ENCODE measurements at regions not wholly inside any gene's neighbourhood (a gene's known extent, or its start where the extent isn't known, plus 50 kb on each side); places are given as distances from the start of the nearest gene placed in this dataset.
"Not testable (repeated sequence)": the region's sequence is repeated elsewhere in the genome, so short reads cannot be mapped to it uniquely, and the experiment has no call there.

- no peaks in the 10 kb centered on the region for H3K9me3 Mint-ChIP-seq
- DNase-seq (ENCODE audit: low spot score), result no peak
- intact Hi-C loops (cut with micrococcal nuclease), result loop anchor here (5.0 kb wide), 1 partner anchor 340 kb away; no protein-coding TSS in a partner anchor
Measured at GRCh38 chr3:71927505-71928066, 142.6 kb upstream of the PROK2 start.

GRCh38 chr3:71926616-71927015 lies 141.7 kb upstream of the PROK2 start:
- peaks cover 12% of the 10 kb centered on the region for H3K4me1 Mint-ChIP-seq (ENCODE audit: low read depth)
- H3K36me3 Mint-ChIP-seq (ENCODE audit: low read depth), result no peaks in the 10 kb centered on the region
- H3K4me3 Mint-ChIP-seq, result no peak overlapping the region
- intact Hi-C loops (cut with micrococcal nuclease), result loop anchor here (1.0 to 5.0 kb wide), 2 partner anchors 341 to 896 kb away; no protein-coding TSS in a partner anchor
- H3K27ac Mint-ChIP-seq, result no peak overlapping the region
- H3K27me3 Mint-ChIP-seq (ENCODE audit: insufficient read depth), result no peaks in the 10 kb centered on the region
- no peak for DNase-seq (ENCODE audit: low spot score)
- no peaks in the 10 kb centered on the region for H3K9me3 Mint-ChIP-seq

More at GRCh38 chr3:71927505-71928066, 142.6 kb upstream of the PROK2 start:
- Mint-ChIP-seq H3K36me3 (ENCODE audit: low read depth) (no peaks in the 10 kb centered on the region), H3K4me3 (no peak overlapping the region), H3K27ac (no peak overlapping the region), H3K27me3 (ENCODE audit: insufficient read depth) (no peaks in the 10 kb centered on the region), H3K4me1 (ENCODE audit: low read depth) (peaks cover 12% of the 10 kb centered on the region)

GRCh38 chr3:71926262-71926600 lies 141.3 kb upstream of the PROK2 start:
- no peak for DNase-seq (ENCODE audit: low spot score)
- Mint-ChIP-seq H3K27me3 (ENCODE audit: insufficient read depth) (no peaks in the 10 kb centered on the region), H3K9me3 (no peaks in the 10 kb centered on the region), H3K36me3 (ENCODE audit: low read depth) (no peaks in the 10 kb centered on the region), H3K4me3 (no peak overlapping the region), H3K27ac (no peak overlapping the region), H3K4me1 (ENCODE audit: low read depth) (peaks cover 12% of the 10 kb centered on the region)
- intact Hi-C loops (cut with micrococcal nuclease), result loop anchor here (1.0 to 5.0 kb wide), 2 partner anchors 341 to 896 kb away; no protein-coding TSS in a partner anchor

- intact Hi-C loops (cut with micrococcal nuclease), result loop anchor here (1.0 to 5.0 kb wide), 2 partner anchors 342 to 897 kb away; no protein-coding TSS in a partner anchor
Measured at GRCh38 chr3:71925511-71926261, 140.7 kb upstream of the PROK2 start.

GRCh38 chr3:71924721-71925120 lies 139.8 kb upstream of the PROK2 start:
- Mint-ChIP-seq H3K27me3 (ENCODE audit: insufficient read depth) (peaks cover 2% of the 10 kb centered on the region), H3K27ac (no peak overlapping the region), H3K36me3 (ENCODE audit: low read depth) (no peaks in the 10 kb centered on the region), H3K4me1 (ENCODE audit: low read depth) (peaks cover 7% of the 10 kb centered on the region), H3K4me3 (no peak overlapping the region), H3K9me3 (no peaks in the 10 kb centered on the region)
- intact Hi-C loops (cut with micrococcal nuclease), result loop anchor here (5.0 kb wide), 1 partner anchor 343 kb away; no protein-coding TSS in a partner anchor
- no peak for DNase-seq (ENCODE audit: low spot score)

More at GRCh38 chr3:71925511-71926261, 140.7 kb upstream of the PROK2 start:
- H3K27ac Mint-ChIP-seq; DNase-seq (ENCODE audit: low spot score); H3K9me3 Mint-ChIP-seq; H3K4me3 Mint-ChIP-seq; H3K36me3 Mint-ChIP-seq (ENCODE audit: low read depth); H3K27me3 Mint-ChIP-seq (ENCODE audit: insufficient read depth): not testable (repeated sequence)
- H3K4me1 Mint-ChIP-seq (ENCODE audit: low read depth), result peaks cover 12% of the 10 kb centered on the region

GRCh38 chr3:71921036-71921435 lies 136.1 kb upstream of the PROK2 start:
- intact Hi-C loops (cut with micrococcal nuclease), result no loop called here
- H3K27ac Mint-ChIP-seq, result no peak overlapping the region
- H3K9me3 Mint-ChIP-seq, result no peaks in the 10 kb centered on the region
- no peak for DNase-seq (ENCODE audit: low spot score)
- no peak overlapping the region for H3K4me3 Mint-ChIP-seq
- H3K27me3 Mint-ChIP-seq (ENCODE audit: insufficient read depth), result peaks cover 2% of the 10 kb centered on the region
- H3K4me1 Mint-ChIP-seq (ENCODE audit: low read depth), result peaks cover 2% of the 10 kb centered on the region
- H3K36me3 Mint-ChIP-seq (ENCODE audit: low read depth), result no peaks in the 10 kb centered on the region

- Mint-ChIP-seq H3K36me3 (ENCODE audit: low read depth) (no peaks in the 10 kb centered on the region), H3K27ac (no peak overlapping the region)
Measured at GRCh38 chr3:71919572-71919971, 134.6 kb upstream of the PROK2 start.

GRCh38 chr3:71917545-71917944 lies 132.6 kb upstream of the PROK2 start:
- intact Hi-C loops (cut with micrococcal nuclease), result no loop called here
- Mint-ChIP-seq H3K4me1 (ENCODE audit: low read depth) (no peaks in the 10 kb centered on the region), H3K9me3 (no peaks in the 10 kb centered on the region), H3K4me3 (no peak overlapping the region), H3K27me3 (ENCODE audit: insufficient read depth) (peaks cover 2% of the 10 kb centered on the region), H3K27ac (no peak overlapping the region), H3K36me3 (ENCODE audit: low read depth) (no peaks in the 10 kb centered on the region)
- no peak for DNase-seq (ENCODE audit: low spot score)

More at GRCh38 chr3:71919572-71919971, 134.6 kb upstream of the PROK2 start:
- Mint-ChIP-seq H3K4me1 (ENCODE audit: low read depth) (no peaks in the 10 kb centered on the region), H3K27me3 (ENCODE audit: insufficient read depth) (peaks cover 2% of the 10 kb centered on the region), H3K4me3 (no peak overlapping the region), H3K9me3 (no peaks in the 10 kb centered on the region)
- intact Hi-C loops (cut with micrococcal nuclease), result no loop called here
- no peak for DNase-seq (ENCODE audit: low spot score)

- Mint-ChIP-seq H3K27me3 (ENCODE audit: insufficient read depth) (peaks cover 2% of the 10 kb centered on the region), H3K36me3 (ENCODE audit: low read depth) (no peaks in the 10 kb centered on the region), H3K9me3 (no peaks in the 10 kb centered on the region), H3K4me3 (no peak overlapping the region), H3K27ac (no peak overlapping the region), H3K4me1 (ENCODE audit: low read depth) (no peaks in the 10 kb centered on the region)
- intact Hi-C loops (cut with micrococcal nuclease), result no loop called here
- no peak for DNase-seq (ENCODE audit: low spot score)
Measured at GRCh38 chr3:71916747-71917369, 131.9 kb upstream of the PROK2 start.

GRCh38 chr3:71912839-71913495 lies 128.0 kb upstream of the PROK2 start:
- DNase-seq (ENCODE audit: low spot score), result no peak
- no peak overlapping the region for H3K27ac Mint-ChIP-seq
- peaks cover 13% of the 10 kb centered on the region for H3K27me3 Mint-ChIP-seq (ENCODE audit: insufficient read depth)
- intact Hi-C loops (cut with micrococcal nuclease), result no loop called here
- H3K36me3 Mint-ChIP-seq (ENCODE audit: low read depth), result no peaks in the 10 kb centered on the region
- H3K4me3 Mint-ChIP-seq, result no peak overlapping the region
- no peaks in the 10 kb centered on the region for H3K9me3 Mint-ChIP-seq
- no peaks in the 10 kb centered on the region for H3K4me1 Mint-ChIP-seq (ENCODE audit: low read depth)

- Mint-ChIP-seq H3K36me3 (ENCODE audit: low read depth) (no peaks in the 10 kb centered on the region), H3K4me3 (no peak overlapping the region), H3K27me3 (ENCODE audit: insufficient read depth) (peaks cover 13% of the 10 kb centered on the region), H3K27ac (no peak overlapping the region), H3K9me3 (no peaks in the 10 kb centered on the region), H3K4me1 (ENCODE audit: low read depth) (peaks cover 9% of the 10 kb centered on the region)
- intact Hi-C loops (cut with micrococcal nuclease), result no loop called here
- no peak for DNase-seq (ENCODE audit: low spot score)
Measured at GRCh38 chr3:71910108-71910507, 125.2 kb upstream of the PROK2 start.

GRCh38 chr3:71907996-71908395 lies 123.0 kb upstream of the PROK2 start:
- Mint-ChIP-seq H3K27me3 (ENCODE audit: insufficient read depth) (peaks cover 13% of the 10 kb centered on the region), H3K4me1 (ENCODE audit: low read depth) (peaks cover 9% of the 10 kb centered on the region), H3K9me3 (no peaks in the 10 kb centered on the region), H3K27ac (no peak overlapping the region), H3K36me3 (ENCODE audit: low read depth) (no peaks in the 10 kb centered on the region), H3K4me3 (no peak overlapping the region)
- DNase-seq (ENCODE audit: low spot score), result no peak
- intact Hi-C loops (cut with micrococcal nuclease), result no loop called here

- DNase-seq (ENCODE audit: low spot score), result no peak
- Mint-ChIP-seq H3K4me3 (no peak overlapping the region), H3K36me3 (ENCODE audit: low read depth) (no peaks in the 10 kb centered on the region), H3K4me1 (ENCODE audit: low read depth) (peaks cover 9% of the 10 kb centered on the region), H3K9me3 (no peaks in the 10 kb centered on the region), H3K27me3 (ENCODE audit: insufficient read depth) (peaks cover 13% of the 10 kb centered on the region), H3K27ac (no peak overlapping the region)
- intact Hi-C loops (cut with micrococcal nuclease), result no loop called here
Measured at GRCh38 chr3:71906976-71907375, 122.0 kb upstream of the PROK2 start.

All from activated T-helper 1 cell treated with anti-CD3 and anti-CD28 coated beads, Interleukin-12 subunit alpha, Interleukin-12 subunit beta, Interleukin-2, Interleukin-4 antibody, amounts not matched to agents 30 ng/mL and 10 ng/mL and 1 ng/mL, durations not matched to agents 14 hours and 24 hours and 36 hours (primary cell).